DND-41 (cell line): ENCODE measurements at regions not wholly inside any gene's neighbourhood (a gene's known extent, or its start where the extent isn't known, plus 50 kb on each side); places are given as distances from the start of the nearest gene placed in this dataset.

Source experiments
- CTCF ChIP-seq: IDR thresholded peaks from 2 replicates; pipeline ENCODE4 v1.5.1; 2012; ENCODE audit warnings: borderline replicate concordance, low read length, moderate library complexity, mild to moderate bottlenecking; ENCODE audit not compliant: poor library complexity, severe bottlenecking; ENCODE audit errors: extremely low read depth
- EZH2 ChIP-seq: IDR thresholded peaks from 3 replicates; pipeline ENCODE4 v1.6.1; 2012; ENCODE audit warnings: borderline replicate concordance, low read depth, mild to moderate bottlenecking, moderate library complexity, low read length, inconsistent platforms; ENCODE audit not compliant: severe bottlenecking

DNA sequence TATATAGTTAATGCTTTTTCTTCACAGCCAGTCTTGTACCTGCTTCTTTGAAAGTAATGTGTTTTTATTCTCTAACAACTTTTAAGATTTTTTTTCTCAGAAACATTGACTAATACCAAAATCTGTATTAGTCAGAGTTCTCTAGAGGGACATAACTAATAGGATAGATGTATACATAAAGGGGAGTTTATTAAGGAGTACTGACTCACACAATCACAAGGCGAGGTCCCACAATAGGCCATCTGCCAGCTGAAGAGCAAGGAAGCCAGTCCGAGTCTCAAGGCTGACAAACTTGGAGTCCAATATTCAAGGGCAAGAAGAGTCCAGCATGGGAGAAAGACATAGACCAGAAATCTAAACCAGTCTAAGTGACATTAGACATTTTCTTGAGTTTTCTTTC lies 140.0 kb downstream of the RAB38 start:
- TF ChIP-seq CTCF (no peak), EZH2 (no peak)
